Renal cortex interstitium (tissue), 11 donors: ENCODE measurements at regions not wholly inside any gene's neighbourhood (a gene's known extent, or its start where the extent isn't known, plus 50 kb on each side); places are given as distances from the start of the nearest gene placed in this dataset.

Source experiments
- DNase-seq, 11 donors: peaks; one replicate each; pipeline ENCODE4 v3.0.0-alpha.2; 2013; ENCODE audit warnings: low read depth in 9 of 11, low spot score in 4 of 11; ENCODE audit errors: extremely low read depth in 1 of 11

DNA sequence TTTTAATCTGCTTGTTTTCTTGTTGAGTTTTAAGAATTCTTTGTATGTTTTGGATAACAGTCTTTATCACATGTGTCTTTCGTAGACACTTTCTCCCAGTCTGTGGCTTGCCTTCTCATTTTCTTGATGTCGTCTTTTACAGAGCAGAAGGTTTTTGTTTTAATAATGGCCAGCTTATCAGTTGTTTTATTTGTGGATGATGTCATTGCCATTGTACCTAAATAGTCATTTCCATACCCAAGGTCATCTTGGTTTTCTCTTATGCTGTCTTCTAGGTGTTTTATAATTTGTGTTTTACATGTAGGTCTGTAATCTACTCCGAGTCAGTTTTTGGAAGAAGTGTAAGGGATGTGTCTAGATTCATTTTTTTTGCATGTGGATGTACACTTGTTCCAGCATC lies 159.6 kb upstream of the NUDT6 start:
- no peak for DNase-seq

DNA sequence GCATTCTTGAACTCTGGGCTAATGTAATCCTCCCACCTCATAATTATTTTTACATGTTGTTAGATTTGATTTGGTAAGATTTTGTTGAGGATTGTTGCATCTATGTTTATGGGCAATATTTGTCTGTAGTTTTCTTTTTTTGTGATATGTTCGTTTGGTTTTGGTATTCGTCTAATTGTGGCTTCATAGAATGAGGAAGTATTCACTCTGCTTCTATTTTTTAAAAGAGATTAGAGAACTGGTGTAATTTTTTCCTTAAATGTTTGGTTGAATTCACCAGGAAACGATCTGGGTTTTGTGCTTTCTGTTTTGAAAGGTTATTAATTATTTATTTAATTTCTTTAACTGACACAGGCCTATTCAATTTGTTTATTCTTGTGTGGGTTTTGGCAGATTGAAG lies 161.2 kb upstream of the NUDT6 start:
- no peak for DNase-seq

DNA sequence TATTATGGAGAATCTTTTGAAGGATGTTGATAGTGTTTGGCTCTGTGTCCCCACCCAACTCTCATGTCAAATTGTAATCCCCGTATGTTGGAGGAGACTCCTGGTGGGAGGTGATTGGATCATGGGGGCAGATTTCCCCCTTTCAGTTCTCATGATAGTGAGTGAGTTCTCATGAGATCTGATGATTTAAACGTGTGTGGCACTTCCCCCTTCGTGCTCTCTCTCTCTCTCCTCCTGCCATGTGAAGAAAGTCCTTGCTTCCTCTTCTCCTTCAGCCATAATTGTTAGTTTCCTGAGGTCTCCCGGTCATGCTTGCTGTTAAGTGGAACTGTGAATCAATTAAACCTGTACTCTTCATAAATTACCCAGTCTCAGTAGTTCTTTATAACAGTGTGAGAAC lies 166.1 kb upstream of the NUDT6 start:
- DNase-seq, result no peak

DNA sequence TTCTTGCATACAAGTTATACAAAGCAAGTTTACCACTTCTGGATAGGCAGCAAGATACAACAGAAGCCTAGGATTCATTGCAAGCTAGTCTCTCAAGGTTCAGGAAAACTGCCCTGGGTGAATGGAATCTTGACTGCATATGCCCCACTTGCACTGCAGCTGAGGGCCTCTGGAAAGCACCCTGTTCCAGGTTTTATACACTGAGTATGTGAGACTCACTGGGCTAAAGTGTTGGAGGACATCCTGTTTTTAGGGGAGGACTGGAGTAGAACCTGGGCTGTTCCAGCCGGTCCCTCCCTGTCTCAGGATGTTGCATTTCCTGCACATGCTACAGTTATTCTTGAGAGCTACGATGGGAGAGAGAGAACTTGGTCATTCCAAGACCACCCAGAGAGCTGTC lies 168.5 kb upstream of the NUDT6 start:
- no peak for DNase-seq

DNA sequence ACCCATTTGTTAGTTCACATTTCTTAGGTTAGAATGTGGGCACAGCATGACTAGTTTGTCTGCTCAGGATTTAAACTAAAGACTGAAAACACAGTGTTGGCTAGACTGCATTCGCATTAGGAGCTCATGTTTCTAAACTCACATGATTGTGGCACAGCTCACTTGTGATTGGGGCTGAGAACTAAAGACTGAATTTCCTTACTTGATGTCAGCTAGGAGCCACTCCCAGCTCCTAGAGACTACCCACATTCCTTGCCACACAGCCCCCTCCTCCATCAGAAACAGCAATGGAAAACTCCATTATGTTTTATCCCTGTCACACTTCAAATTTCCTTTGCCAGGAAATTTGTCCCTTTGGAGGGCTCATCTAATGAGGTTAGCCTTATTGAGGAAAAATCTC lies 170.2 kb upstream of the NUDT6 start:
- no peak for DNase-seq

DNA sequence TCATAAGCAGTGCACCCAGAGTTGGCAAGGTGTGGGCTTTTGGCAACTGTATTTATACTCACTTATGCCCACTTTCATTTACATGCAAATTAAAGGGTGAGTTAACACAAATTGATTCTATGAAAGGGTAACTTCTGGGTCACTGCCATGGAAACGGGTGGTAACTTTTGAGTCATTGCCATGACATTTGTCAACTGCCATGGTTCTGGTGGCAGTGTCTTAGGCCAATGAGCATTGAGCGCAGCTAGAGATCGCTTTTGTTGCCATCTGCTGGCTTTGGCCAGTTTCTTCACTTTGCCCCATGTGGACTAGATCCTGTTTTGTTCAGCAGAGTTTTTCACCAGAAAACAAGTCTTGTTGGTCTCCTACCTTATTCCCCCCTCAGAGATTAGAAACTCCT lies 170.8 kb upstream of the NUDT6 start:
- no peak for DNase-seq

DNA sequence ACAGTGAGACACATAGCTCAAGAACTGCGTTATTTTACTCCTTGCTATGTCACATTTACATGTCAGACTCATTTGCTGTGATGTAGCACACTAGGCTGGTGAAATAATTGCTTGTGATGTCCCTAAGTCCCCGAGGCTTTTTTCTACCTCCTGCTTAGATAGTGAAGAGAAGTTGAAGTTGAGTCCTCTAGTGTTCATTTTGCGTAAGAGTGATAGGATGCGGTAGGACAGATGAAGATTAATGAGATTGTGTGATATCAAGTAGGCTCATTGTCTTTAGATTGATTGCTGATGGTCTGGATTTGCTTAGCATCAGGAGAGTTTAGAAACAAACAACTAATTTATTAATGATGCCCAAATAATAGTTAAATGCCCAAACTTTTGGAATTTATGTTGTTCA lies 173.6 kb upstream of the NUDT6 start:
- DNase-seq, result no peak

DNA sequence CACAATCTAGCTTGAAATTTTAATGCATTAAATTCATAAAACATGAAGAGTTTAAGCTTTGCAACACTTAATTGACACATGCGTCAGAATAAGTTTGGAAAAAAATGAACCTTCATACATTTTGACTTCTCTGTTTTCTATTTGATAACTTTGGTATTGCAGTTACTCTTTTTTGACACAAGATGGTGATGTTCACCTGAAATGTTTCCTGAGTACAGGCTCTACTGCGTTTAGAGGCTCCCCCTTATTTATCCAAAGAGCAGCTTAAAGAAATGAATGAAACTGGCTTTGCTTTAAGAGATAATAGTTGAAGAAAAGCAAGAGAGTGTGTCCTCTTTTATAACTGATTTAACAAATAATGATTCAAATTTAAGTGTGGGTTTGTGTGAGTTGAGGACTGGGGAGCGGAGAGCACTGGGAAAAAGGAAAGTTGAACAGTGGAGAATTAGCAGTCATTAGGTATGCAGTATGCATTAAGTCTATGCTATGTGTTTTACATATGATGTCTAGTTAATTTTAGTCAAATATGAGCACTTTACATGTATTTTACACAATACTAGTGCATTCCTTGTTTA lies 180.6 kb upstream of the NUDT6 start:
- peak in 1 of 11 donors; percentile 26 for DNase-seq

DNA sequence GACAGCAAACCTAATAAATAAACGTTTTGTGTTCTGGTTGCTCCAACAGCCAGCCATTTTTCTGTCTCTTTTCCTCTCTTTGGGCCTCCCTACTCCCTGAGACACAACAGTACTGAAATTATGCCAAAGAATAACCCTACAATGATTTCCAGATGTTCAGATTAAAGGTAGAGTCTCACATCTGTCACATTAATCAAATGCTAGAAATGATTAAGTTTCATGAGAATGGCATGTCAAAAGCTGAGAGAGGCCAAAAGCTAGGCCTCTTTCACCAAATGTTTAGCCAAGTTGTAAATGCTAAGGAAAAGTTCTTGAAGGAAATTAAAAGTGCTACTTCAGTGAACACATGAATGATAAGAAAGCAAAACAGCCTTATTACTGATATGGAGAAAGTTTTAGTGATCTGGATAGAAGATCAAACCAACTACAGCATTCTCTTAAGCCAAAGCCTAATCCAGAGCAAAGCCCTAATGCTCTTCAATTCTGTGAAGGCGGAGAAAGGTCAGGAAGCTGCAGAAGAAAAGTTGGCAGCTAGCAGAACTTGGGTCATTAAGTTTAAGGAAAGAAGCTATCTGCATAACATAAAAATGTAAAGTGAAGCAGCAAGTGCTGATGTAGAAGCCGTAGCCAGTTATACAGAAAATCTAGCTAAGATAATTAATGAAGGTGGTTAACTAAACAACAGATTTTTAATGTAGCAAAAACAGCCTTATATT lies 182.1 kb upstream of the NUDT6 start:
- no peak for DNase-seq

DNA sequence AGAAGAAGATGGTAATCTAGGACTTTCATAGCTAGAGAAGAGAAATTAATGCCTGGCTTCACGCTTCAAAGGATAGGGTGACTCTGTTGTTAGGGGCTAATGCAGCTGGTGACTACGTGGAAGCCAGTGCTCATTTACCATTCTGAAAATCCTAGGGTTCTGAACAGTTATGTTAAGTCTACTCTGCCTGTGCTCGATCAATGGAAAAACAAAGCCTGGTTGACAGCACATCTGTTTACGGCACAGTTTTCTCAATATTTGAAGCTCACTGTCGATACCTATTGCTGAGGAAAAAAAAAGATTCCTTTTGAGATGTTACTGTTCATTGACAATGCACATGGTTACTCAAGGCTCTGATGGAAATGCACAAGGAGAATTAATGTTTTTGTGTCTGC lies 182.6 kb upstream of the NUDT6 start:
- DNase-seq, result no peak

DNA sequence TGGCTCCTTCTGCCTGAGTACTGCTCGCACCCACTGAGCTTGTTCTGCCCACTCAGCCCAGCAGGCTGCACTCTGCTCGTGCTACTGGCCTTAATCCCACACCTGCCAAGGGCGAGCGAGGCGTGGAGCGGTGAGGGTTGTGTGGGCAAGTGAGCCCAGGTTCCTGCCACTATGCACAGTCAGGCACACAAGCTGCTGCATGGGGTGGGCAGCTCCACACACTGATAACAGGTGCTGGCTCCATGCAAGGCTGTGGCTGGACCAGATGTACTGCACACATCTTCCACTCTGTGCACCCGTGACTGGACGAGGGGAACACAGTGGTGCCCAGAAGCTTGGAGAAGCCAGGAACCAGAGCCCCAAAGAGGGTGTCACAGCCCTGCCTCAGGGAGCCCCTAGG lies 184.3 kb upstream of the NUDT6 start:
- no peak for DNase-seq

DNA sequence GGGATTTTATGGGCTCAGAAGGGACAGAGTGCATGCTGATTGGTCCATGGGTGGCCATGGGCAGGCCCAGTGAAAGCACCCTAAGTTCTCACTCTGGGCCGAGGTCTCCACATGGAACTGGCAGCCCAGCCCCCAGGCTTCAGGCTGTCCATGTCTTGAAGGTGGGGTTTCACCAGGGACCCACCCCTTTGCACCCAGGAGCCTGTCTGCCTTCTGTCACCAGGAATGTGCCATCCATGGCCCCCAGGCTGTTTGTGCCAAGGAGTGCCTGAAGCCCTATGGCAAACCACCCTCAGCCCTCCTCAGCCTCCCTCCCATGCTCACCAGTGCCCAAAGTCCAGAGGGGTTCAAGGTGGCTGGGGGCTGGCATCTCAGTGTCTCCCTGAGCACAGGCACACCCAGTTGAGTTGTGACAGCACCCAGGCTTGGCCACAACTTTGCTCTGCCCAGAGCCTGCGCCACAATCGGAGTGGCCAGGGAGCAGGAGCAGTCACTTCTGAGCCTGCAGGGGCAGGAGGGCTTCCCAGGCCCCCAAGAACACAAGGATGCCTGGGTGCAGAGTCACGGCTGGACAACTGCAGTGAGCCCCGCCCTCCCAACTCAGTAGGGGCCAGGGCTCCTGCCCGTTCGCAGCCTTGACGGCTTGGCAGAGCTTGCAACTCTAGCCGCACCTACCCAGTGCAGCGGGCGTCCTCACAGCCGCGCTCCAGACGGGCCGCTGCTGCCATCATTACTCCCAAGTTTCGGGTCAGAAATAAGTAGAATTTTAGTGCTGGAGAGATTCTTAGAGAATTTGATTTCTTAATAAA lies 185.3 kb upstream of the NUDT6 start:
- DNase-seq, result no peak

DNA sequence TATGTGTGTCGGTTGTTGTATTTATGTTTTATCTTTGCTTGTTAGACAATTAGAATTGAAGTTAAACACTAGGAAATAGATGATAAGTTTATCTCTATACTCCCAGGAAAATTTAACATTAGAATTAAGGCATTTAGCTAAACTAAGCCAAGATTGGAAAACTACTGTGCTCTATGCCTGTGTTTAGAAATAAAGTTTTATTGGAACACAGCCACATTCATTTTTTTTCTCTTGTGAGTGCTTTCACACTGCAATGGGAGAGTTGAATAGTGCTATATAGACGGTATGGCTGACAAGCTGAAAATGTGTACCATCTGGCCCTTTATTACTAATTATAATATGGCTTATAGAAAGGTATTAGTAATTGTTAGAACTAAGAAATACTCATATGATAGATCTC lies 186.7 kb upstream of the NUDT6 start:
- DNase-seq, result no peak

DNA sequence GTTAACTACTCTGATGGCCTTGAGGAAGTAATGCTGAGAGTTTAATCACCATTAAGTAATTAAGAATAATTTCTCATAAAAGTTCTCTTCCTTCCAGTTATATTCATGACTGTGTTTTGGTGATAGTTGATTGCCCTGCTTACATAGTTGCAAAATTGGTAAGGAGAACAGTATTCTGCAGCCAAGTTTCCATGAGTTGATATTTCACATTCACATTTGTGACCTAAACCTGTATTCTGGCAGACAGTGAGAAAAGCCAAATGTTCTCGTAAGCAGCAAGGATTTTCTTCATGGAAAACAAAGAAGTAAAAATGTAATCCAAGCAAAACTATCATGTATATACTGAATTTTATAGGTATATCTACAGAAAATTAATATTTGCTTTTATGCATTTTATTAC lies 187.8 kb upstream of the NUDT6 start:
- DNase-seq, result no peak

DNA sequence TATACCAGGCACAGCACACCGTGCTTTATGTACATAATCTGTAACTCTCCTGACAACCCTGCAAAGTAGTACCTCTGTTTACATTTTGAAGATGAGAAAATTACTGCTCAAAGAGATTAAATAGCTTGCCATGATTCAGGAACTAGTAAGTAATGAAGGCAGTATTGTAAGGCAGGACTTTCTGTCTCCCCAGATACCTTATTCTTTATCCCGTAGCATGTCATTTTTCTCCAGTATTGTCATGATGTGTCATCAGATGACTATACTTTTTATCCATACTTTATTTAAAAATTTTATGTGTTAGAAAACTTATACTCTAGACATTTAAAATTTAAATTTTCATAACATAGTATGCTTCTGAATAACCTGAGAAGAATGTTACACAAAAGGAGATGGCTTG lies 188.3 kb upstream of the NUDT6 start:
- no peak for DNase-seq

DNA sequence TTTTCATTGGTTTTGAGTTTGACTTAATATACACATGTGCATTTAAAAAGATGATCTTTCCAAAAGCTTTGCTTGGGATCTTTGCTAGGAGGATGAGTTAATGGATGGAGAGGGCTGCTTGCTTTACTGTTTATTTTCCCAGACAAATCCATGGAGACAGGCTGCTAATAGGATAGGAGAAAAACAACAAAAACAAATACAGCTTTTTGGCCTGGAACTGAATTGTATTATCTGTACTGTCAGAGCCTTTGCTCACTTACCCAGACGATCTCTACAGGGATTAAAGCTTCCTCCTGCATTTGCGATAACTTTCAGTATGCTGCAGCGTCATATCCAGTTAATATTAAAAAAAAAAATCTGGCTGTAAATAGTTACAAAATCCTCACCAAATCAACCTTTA lies 190.8 kb upstream of the NUDT6 start:
- no peak for DNase-seq

DNA sequence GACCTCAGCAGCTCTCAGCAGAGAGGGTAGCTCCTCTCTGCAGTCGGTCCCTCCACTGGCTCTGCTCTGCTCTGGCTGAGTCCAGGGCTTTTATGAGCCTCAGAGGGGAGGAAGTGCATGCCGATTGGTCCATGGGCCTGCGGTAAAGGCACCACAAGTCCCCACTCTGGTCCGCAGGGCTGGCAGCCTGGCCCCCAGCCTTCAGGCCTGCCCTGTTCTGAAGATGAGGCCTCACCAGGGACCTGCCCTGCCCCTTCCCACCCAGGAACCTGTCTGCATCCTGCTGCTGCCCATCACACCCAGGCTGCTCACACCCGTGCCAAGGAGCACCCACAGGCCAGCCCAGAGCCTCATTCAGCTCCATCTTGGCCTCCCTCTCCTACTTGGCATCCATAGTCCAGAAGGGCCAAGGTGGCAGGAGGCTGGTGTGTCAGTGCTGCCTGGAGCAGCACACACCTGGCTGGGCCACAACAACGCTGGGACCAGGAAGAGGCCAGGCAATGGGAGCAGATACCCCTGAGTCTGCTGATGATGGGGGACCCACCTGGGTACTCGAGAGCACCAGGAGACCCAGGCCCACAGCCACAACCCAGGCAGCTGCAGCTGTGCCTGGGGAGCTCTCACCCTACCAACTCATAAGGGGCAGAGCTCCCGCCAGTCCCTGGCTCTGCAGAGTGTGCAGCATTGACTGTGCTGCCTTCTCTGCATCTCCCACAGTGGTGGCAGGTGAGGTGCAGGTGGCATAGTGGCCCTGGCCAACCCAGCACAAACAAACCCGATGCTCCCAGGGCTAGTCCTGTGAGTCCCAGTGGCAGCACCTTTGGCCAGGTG lies 191.9 kb upstream of the NUDT6 start:
- DNase-seq, result no peak

DNA sequence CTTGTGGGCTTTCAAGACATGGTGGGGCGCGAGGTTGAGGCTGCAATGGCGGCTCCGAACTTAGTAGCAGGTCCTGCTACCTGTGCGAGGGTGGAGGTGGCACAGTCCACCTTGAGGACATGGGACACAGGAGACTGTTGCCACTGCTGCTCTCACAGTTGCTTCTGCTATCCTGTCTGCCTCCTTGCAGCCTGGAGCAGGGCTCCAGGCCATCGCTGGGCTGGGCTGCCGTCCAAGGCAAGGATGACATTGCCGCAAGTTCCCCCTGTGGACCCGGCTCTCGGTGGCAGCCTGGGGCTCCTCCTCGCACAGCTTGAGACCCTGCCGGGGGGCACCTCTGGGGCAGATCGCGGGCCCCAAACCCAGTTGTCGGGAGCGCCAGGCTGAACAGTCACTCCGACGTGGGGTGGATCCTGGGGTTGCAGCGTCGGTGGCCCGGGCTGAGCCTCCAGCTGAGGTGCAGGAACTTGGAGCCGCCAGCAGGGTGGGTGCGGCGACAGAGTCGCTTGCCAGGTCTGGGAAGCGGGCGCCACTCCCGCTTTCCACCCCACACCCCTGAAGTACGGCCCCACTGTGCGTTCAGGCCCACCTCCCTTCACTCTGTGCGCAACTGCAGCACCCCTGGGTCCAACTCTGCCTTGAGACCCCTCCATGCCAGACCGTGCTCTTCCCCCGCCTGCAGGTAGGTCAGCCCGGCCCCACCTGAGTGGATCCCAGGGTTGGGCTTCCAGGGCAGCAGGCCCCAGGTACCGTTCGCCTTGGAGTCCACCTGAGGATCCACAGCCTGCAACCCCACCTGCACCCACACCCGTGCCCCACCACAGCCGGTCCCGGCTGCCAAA lies 192.7 kb upstream of the NUDT6 start:
- DNase-seq, result no peak

DNA sequence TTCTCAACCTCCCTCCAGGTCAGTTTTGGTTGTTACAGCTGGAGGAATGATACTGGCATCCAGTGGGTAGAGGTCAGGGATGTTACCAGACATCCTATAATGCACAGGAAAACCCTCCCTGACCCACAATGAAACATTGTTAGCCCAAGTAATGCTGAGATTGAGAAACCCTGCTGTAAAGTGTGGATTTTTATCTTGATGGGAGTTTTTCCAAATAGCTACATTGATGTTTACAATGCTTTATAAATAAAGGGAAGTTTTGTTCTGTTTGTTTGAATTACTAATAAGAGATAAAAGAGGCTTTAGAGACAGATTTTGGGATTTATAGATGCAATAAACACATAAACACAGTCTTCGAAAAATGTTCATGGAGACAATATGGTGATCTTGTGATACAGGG lies 194.0 kb upstream of the NUDT6 start:
- peak in 2 of 11 donors; percentile 24 to 39 for DNase-seq
